BLaER1 treated with 17β-estradiol and CSF1 and Interleukin-3, amounts not matched to agents 10 nM and 100 nM (cell line): ENCODE measurements at regions not wholly inside any gene's neighbourhood (a gene's known extent, or its start where the extent isn't known, plus 50 kb on each side); places are given as distances from the start of the nearest gene placed in this dataset.

ENCODE experiments used
- H3K27ac ChIP-seq, 11 experiments: shearing (Covaris generic); formaldehyde crosslinking; 2 replicates each; pipeline ENCODE4 v1.8.1; 2022
- H3K27me3 ChIP-seq, 11 experiments: shearing (Covaris generic); formaldehyde crosslinking; 2 replicates each; pipeline ENCODE4 v1.8.1; 2022
- H3K36me3 ChIP-seq, 11 experiments: shearing (Covaris generic); formaldehyde crosslinking; 2 replicates each; pipeline ENCODE4 v1.8.1; 2022
- H3K4me1 ChIP-seq, 10 experiments: shearing (Covaris generic); formaldehyde crosslinking; 2 replicates each; pipeline ENCODE4 v1.8.1; 2022
- H3K4me2 ChIP-seq, 11 experiments: shearing (Covaris generic); formaldehyde crosslinking; 2 replicates each; pipeline ENCODE4 v1.8.1; 2022
- H3K4me3 ChIP-seq, 10 experiments: shearing (Covaris generic); formaldehyde crosslinking; 2 replicates each; pipeline ENCODE4 v1.8.1; 2022
- H3K9ac ChIP-seq, 11 experiments: shearing (Covaris generic); formaldehyde crosslinking; 2 replicates each; pipeline ENCODE4 v1.8.1; 2022
- H3K9me3 ChIP-seq, 11 experiments: shearing (Covaris generic); formaldehyde crosslinking; replicated peaks in 1 of 11; 2 replicates each; pipeline ENCODE4 v1.8.1; 2022
- H4K20me1 ChIP-seq, 11 experiments: shearing (Covaris generic); formaldehyde crosslinking; 2 replicates each; pipeline ENCODE4 v1.8.1; 2022
- Cebpa-rat ChIP-seq, 11 experiments: shearing (Covaris generic); IDR thresholded peaks; 2 replicates each; pipeline ENCODE4 v1.8.1; 2022

DNA sequence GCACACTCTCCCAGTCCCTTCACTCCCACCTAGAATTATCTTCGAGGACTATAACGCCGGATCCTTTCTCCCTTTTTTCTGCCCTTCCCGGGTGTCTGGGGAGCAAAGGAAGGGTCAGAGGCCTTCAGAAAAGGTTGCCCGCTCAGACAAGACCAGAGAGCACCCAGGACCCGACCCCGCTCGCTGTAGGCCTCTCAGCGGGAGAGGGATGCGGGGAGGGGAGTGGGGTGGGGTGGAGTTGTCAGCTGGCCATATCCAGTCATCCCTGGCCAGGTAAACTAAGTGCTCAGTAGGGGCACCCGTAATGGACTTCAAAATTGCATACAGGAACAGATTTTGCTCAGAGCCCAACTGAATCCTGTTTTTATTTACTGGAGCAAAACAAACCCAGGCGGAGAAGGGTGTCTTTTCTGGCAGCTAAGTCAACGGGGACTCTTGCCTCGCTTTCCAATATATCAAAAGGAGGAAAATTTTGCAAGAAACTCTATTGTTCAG lies 65.0 kb downstream of the NOL4 start:
- no peak overlapping the region for H3K27ac ChIP-seq
- no peak overlapping the region for H3K4me3 ChIP-seq

DNA sequence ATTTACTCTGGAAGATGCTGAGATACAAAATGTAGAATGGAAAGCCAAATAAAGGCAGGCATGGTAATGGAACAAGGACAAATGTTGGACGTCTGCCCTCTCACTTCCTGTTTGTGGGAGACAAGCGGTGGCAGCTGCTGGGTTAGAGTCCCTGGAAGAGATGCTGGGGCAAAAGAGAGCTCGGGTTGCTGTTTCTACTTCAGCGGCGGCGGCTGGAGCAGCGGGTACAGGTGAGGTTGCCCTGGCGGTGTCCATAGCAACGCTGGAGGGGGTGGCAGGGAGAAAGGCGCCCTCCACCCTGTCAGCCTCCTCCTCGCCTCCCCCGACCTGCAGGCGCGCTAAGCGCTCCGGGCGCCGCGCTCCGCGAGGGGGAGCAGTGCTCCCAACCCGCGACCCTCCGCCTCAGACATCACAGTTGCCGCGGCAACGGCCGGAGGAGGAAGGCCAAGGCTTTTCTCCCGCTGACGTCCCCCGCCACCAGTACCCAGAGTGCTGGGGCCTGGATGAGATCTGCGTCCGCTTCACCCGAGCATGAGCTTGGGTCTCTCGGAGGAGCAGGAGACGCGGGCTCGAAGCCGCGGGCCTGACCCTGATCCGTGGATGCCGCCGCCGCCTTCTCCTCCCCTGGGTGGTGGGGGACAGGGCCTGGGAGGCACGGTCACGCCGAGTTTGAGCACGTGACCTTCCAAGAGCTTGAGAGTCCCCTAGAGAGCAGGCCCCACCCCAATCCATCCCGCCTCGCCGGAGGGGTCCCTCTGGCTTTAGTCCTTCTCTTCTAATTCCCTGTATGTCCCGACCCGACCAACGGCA lies 65.6 kb downstream of the NOL4 start:
- H3K4me1 ChIP-seq: peaks cover 0 to 1% (median 0%) of the 10 kb centered on the region in 10 experiments; a peak in 1 of 20 replicates
- peaks cover 7 to 11% (median 9%) of the 10 kb centered on the region in 11 experiments; a peak in 21 of 22 replicates for H3K9me3 ChIP-seq
- no peak for TF ChIP-seq Cebpa-rat (IDR thresholded peaks at IDR 0.05)
- H3K9ac ChIP-seq: no peak overlapping the region
- H3K27me3 ChIP-seq: no peaks in the 10 kb centered on the region
- no peak overlapping the region for H3K4me2 ChIP-seq
- no peaks in the 10 kb centered on the region for H3K36me3 ChIP-seq
- no peak overlapping the region for H3K27ac ChIP-seq
- H3K4me3 ChIP-seq: no peak overlapping the region
- H4K20me1 ChIP-seq: no peaks in the 10 kb centered on the region

More for the DNA sequence above, 65.0 kb downstream of the NOL4 start:
- Histone ChIP-seq H3K36me3 (no peaks in the 10 kb centered on the region), H3K9ac (no peak overlapping the region), H4K20me1 (no peaks in the 10 kb centered on the region), H3K27me3 (no peaks in the 10 kb centered on the region), H3K4me2 (no peak overlapping the region), H3K9me3 (peaks cover 7 to 11% (median 9%) of the 10 kb centered on the region in 11 experiments; a peak in 21 of 22 replicates), H3K4me1 (no peaks in the 10 kb centered on the region)
- TF ChIP-seq Cebpa-rat (IDR thresholded peaks at IDR 0.05): no peak

DNA sequence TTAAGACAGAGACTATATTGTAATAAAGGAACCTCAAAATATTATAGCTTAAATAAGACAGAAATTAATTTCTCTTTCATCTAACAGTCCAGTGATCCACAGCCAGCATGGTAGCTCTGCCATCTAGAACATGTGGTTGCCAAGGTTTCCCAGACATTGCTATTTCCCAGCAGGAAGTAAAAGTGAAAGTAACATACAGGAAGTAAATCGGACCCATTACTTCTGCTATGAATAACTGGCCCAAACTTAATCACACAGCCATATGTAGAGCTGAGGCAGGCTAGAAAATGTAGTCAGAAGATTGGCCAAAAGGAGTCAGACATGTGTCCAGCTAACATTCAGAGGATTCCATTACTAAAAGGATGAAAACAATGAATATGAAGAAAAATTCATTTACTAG lies 71.0 kb downstream of the NOL4 start:
- Histone ChIP-seq H3K4me1 (peaks cover 0 to 10% (median 2%) of the 10 kb centered on the region in 10 experiments; a peak in 5 of 20 replicates), H3K27me3 (no peaks in the 10 kb centered on the region), H3K9me3 (peaks cover 0 to 2% (median under 1%) of the 10 kb centered on the region in 11 experiments; a peak in 7 of 22 replicates), H4K20me1 (no peaks in the 10 kb centered on the region), H3K4me3 (no peak overlapping the region), H3K9ac (no peak overlapping the region), H3K36me3 (no peaks in the 10 kb centered on the region), H3K27ac (peak overlapping the region in 1 of 11 experiments; percentile 31; a peak in 1 of 22 replicates), H3K4me2 (peak overlapping the region in 10 of 11 experiments; percentile 1 to 49 (median 30); a peak in 14 of 22 replicates)
- no peak for TF ChIP-seq Cebpa-rat (IDR thresholded peaks at IDR 0.05)

DNA sequence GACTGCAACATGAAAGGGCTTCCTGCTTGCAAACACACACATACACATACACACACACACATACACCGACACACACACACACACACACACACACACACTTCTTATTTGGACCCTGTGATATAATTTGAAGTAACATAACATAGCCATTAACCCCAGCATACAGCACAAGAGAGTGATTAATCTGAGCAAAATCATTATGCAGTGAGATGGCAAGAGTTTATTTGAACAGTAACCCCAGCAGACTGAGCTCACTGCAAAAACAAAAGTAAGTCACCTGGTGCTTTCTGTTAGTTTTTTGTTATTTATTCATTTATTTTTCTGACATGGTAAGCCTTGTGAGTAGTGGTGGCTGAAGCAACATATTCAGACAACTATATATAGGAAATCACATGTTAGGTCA lies 93.7 kb downstream of the NOL4 start:
- no peak overlapping the region for H3K4me3 ChIP-seq
- H3K27me3 ChIP-seq: no peaks in the 10 kb centered on the region
- no peak overlapping the region for H3K27ac ChIP-seq
- TF ChIP-seq Cebpa-rat (IDR thresholded peaks at IDR 0.05): no peak
- H4K20me1 ChIP-seq: no peaks in the 10 kb centered on the region
- no peaks in the 10 kb centered on the region for H3K9me3 ChIP-seq
- no peak overlapping the region for H3K4me2 ChIP-seq
- H3K4me1 ChIP-seq: no peaks in the 10 kb centered on the region
- no peaks in the 10 kb centered on the region for H3K36me3 ChIP-seq
- H3K9ac ChIP-seq: no peak overlapping the region

DNA sequence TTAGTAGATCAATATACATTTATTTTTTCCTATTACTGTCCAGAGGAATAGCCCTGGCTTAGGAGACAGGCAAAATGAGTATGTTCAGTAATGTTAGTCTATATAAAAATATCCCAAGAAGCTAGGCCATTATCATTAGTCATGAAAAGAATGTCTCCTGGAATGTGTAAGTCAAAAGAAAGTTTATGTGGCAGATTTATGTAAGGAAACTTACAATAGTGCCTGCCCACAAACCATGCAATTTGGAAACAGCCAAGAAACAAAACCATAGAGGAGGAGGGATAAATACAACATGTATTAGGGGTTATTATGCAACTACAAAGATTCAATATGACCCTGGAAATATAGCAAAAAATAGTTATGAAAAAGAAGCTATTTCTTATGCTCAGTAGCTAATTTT lies 96.3 kb downstream of the NOL4 start:
- Histone ChIP-seq H3K4me1 (no peaks in the 10 kb centered on the region), H3K4me2 (no peak overlapping the region), H3K9me3 (no peaks in the 10 kb centered on the region), H3K4me3 (no peak overlapping the region), H3K27ac (no peak overlapping the region), H4K20me1 (no peaks in the 10 kb centered on the region), H3K27me3 (no peaks in the 10 kb centered on the region), H3K36me3 (no peaks in the 10 kb centered on the region), H3K9ac (no peak overlapping the region)
- TF ChIP-seq Cebpa-rat (IDR thresholded peaks at IDR 0.05): no peak

DNA sequence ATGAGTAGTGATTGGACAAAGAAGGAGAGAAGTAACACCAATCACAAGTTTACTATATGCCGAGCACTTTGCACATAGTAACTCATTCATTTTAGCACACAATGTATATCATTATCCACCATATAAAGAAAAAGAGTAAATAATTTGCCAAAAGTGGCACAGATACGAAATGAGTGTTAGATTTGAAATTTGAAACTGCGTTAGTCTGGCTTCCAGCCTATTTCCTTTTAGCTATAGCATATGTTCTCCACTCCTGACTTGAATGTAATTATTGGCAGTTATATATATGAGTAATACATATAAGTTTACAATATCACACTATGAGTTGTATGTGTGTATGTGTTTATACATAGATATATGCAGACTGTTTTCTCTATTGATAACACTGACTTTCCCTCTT lies 98.6 kb downstream of the NOL4 start:
- no peak overlapping the region for H3K4me2 ChIP-seq
- H3K27ac ChIP-seq: no peak overlapping the region
- no peaks in the 10 kb centered on the region for H3K27me3 ChIP-seq
- H3K4me1 ChIP-seq: peaks cover 0 to 7% (median 4%) of the 10 kb centered on the region in 10 experiments; a peak in 12 of 20 replicates
- H4K20me1 ChIP-seq: no peaks in the 10 kb centered on the region
- H3K4me3 ChIP-seq: no peak overlapping the region
- no peak overlapping the region for H3K9ac ChIP-seq
- no peaks in the 10 kb centered on the region for H3K9me3 ChIP-seq
- no peaks in the 10 kb centered on the region for H3K36me3 ChIP-seq
- no peak for TF ChIP-seq Cebpa-rat (IDR thresholded peaks at IDR 0.05)

DNA sequence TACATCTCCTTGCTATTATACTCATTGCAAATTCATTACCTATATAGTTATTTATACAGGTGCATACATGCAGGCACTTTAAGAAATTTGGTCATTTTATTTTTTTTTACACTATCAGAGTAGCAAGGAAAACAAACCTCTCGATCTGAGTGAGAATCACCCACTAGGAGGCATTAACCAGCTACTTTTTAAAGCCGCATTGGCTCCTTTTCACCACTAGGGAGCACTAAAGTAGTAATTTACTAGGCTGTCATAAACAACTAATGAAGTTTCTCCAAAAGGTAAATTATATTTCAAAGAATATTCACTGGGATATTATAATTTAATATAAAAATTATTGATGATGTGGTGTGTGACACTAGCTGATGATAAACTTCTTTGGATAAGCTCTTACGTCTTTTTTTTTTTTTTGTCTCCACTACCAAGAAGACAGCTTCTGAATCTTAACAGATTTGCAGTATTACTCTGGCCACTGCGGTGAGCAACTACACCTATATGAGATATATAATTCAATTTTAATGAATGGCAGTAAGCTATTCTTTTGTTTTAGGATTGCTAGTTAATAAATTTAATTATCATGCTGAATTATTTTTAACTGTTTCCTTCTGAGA lies 101.9 kb downstream of the NOL4 start:
- H3K9me3 ChIP-seq: no peaks in the 10 kb centered on the region
- H3K27ac ChIP-seq: no peak overlapping the region
- no peaks in the 10 kb centered on the region for H3K36me3 ChIP-seq
- TF ChIP-seq Cebpa-rat (IDR thresholded peaks at IDR 0.05): no peak
- H3K9ac ChIP-seq: no peak overlapping the region
- H3K4me2 ChIP-seq: no peak overlapping the region
- peaks cover 0 to 12% (median 6%) of the 10 kb centered on the region in 10 experiments; a peak in 12 of 20 replicates for H3K4me1 ChIP-seq
- no peaks in the 10 kb centered on the region for H3K27me3 ChIP-seq
- H4K20me1 ChIP-seq: no peaks in the 10 kb centered on the region
- H3K4me3 ChIP-seq: no peak overlapping the region

DNA sequence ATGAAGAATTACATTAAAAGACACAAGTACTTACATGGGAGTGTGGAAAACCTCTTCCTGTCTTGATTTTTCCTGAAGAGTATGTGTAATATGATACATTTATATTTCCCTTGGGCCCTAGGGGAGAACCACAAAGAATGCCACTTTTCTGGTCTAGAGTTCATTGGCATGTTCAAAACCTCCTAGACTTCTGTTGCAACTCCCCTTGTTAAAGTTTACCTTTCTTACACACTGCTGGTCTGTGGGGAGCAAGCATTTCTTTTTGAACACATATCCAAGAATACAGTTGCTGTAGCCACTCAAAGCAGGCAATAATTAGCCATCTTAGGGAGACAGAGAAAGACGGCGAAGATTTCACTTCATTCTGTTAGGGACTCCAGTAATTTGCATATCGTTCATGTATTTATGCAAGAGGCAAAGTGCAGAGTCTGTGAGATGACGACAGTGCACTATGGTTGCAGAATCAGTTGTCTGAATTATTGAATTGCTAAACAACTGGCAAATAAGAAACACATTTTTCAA lies 103.5 kb downstream of the NOL4 start:
- Histone ChIP-seq H3K9me3 (no peaks in the 10 kb centered on the region), H3K4me2 (peak overlapping the region in 7 of 11 experiments; percentile 8 to 38 (median 23); a peak in 8 of 22 replicates), H3K27ac (no peak overlapping the region), H3K36me3 (no peaks in the 10 kb centered on the region), H3K9ac (no peak overlapping the region), H3K4me1 (peaks cover 0 to 12% (median 6%) of the 10 kb centered on the region in 10 experiments; a peak in 12 of 20 replicates), H3K27me3 (no peaks in the 10 kb centered on the region), H3K4me3 (no peak overlapping the region), H4K20me1 (no peaks in the 10 kb centered on the region)
- TF ChIP-seq Cebpa-rat (IDR thresholded peaks at IDR 0.05): no peak

DNA sequence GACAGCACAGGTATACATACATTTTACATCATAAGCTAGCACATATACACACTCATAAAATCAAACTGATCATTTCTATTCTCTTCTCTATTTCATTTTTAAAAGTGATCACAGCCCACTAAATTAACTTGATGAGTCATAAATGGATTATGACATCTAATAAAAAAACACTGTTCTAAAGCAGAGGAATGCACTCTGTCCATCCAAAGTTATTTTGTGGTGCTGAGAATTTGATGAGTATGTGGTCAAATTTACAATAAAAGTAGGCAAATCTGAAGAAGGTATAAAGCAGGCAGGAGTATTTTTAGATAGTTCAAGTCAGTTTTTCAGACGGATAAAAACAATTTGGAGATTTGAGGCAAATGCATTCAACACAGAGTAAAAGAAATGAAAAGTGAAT lies 104.4 kb downstream of the NOL4 start:
- Histone ChIP-seq H3K9me3 (peaks cover 0 to 3% (median 0%) of the 10 kb centered on the region in 11 experiments; a peak in 2 of 22 replicates), H3K9ac (no peak overlapping the region), H3K36me3 (no peaks in the 10 kb centered on the region), H4K20me1 (no peaks in the 10 kb centered on the region), H3K27me3 (no peaks in the 10 kb centered on the region), H3K4me1 (peaks cover 0 to 12% (median 6%) of the 10 kb centered on the region in 10 experiments; a peak in 12 of 20 replicates), H3K4me2 (no peak overlapping the region), H3K4me3 (no peak overlapping the region), H3K27ac (no peak overlapping the region)
- no peak for TF ChIP-seq Cebpa-rat (IDR thresholded peaks at IDR 0.05)
